Hematopoietic multipotent progenitor cell treated with erythropoietin and hydrocortisone succinate and interleukin-3 and kit ligand, for 4 days (in vitro differentiated cells): ENCODE measurements at regions not wholly inside any gene's neighbourhood (a gene's known extent, or its start where the extent isn't known, plus 50 kb on each side); places are given as distances from the start of the nearest gene placed in this dataset.

Experiments
- DNase-seq: peaks from one replicate; pipeline ENCODE4 v3.0.0-alpha.2; 2015

DNA sequence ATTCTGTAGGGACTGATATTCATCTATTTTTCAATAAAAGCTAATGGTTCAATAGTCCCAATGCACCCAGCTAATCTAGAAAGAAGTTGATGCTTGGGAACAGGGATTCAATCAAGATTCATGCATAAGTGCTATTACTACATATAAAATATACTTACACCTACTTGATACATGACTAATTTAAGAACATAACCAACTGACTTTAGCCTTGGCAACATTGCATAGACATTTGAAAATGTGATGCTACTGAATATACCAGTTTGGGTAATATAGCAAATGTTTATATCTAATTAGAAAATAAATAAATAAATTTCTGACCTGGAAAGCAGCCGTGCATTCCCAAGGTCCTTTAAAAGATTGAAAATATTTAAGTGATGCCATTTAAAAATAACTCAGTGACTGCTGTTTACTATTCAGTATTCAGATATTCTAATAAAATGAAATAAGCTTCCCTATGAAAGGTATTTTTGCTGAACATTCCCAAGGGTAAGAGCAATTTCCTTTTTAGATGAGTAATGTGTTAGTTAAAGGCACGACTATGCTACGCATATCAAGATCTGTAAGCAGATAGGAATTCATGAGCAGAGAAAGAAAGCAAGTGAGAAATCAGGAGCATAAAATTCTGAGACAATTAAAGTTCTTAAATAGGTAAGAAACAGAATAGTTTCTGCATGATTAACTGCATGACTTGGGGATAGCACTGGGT lies 160.6 kb upstream of the SYT1 start:
- DNase-seq: no peak

DNA sequence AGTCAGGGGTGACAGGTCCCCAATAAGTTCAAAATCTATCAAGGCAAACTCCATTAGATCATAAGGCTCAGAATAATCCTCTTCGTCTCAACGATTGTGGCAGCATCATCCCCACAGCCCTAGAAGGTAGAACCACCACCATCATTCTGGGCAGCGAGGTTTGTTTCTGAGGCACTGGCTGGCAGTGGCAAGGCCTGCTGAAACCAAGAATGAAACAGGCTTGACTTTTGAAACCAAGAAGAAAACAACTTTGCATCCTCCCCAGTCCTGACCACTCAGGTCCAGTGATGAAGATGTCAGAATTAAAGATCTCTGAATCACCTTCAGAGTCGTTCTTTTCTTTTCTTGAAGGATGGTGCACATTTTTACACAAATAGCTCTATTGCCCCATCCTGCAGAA lies 152.6 kb upstream of the SYT1 start:
- DNase-seq: no peak

DNA sequence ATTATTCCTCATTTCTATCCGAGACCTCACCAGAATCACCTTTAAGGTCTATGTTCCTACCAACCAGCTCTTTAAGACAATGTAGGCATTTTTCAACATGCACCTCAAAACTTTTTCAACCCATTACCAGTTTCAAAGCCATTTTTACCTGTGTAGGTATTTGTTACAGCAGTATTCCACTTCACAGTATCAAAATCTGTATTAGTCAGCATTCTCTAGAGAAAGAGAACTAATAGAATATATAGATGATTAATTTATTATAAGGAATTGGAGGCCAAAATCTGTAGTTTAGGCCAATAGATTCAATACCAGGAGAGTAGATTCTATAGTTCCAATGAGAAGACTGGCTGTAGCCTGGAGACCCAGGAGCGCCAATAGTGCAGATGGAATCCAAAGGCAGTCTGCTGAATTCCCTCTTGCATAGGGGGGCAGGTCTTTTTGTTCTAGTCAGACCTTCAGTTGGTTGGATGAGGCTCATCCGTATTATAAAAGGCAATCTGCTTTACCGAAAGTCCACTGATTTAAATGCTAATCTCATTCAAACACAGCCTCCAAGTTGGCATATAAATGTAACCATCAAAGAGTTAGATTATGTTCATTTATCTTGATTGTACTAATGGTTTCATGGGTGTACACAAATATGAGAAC lies 151.6 kb upstream of the SYT1 start:
- no peak for DNase-seq

DNA sequence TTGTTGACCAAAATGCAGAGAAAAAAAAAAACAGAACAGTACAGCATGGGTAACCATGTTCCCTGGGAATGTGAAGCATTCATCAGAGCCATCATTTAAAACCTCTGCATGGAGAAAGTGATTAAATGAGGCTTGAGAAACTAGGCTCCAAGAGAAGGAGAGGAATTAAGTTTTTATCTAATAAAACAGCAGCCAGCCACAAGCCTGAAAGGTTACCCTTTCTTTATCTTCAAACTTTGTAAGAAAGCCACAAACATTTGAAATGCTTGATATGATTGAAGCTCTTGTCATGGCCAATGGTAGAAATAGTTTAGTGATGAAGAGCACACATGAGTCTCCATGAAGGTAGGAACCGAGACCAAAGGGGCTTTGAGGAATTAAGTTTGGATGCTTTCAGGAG lies 144.9 kb upstream of the SYT1 start:
- peak; percentile 1 for DNase-seq

DNA sequence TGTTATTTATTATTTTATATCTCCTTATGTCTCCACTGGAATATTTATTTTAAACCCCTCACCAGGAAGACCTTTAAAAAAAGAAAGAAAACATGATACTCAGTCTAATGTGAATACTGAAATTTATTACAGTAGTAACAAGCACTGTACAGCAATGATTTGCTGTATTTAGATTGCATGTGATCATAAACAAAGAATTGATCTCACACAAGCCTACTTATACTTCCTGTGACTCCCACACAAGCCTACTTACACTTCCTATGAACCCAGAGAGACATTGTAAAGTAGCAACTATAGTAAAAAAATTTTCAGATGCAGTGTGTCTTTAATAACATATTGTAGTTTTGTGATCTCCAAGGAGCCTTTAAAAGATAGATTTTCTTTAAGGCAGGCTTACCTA lies 142.7 kb upstream of the SYT1 start:
- no peak for DNase-seq

DNA sequence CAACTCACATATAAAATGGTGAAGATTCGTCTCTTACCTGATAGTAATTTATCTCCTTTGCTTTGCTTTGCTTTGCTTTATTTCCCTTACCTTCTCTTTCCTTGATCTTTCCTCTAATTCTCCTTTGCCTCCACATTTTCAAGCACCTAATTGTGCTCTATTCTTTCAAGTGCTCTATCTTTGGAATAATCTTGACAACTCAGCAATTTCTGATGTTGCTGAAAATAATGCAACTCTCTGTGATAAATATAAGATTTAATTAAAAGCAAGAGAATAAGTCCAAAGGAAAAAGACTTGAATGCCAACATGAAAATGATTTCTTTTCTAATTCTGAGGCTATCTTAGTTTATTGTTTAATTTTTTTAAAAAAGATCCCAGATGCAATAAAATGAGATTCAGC lies 139.5 kb upstream of the SYT1 start:
- DNase-seq: no peak

DNA sequence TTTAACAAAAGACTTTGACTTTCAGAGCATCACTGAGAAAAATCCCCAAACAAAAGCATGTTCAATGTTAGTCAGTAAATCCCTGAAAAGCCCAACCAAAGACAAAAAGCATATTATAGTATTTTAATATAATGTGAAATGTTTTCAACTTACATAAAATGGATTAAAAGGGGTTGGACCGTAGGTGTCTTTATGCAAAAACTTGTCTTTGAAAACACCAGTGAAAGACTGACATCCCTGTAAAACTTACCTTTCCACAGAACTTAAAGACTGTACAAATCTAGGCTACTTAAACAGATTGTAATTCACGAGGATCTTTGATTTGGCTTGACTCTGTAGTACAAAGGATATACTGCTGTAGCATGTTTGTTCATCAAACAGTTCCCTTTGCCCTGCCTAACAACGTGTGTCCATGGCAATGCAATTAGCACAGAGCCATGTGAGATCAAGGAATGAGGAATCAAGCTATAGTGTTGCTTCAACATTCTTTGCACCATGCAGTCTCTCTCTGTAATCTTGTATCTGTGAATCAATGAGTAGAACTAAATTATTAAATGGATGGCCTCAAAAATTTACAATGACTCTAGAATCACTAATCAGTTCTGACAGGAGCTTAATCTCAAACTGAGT lies 138.5 kb upstream of the SYT1 start:
- no peak for DNase-seq

- DNase-seq: no peak
Observed at GRCh38 chr12:78726854-78727253, 137.7 kb upstream of the SYT1 start.

GRCh38 chr12:78732481-78732880 lies 132.1 kb upstream of the SYT1 start:
- DNase-seq: no peak

DNA sequence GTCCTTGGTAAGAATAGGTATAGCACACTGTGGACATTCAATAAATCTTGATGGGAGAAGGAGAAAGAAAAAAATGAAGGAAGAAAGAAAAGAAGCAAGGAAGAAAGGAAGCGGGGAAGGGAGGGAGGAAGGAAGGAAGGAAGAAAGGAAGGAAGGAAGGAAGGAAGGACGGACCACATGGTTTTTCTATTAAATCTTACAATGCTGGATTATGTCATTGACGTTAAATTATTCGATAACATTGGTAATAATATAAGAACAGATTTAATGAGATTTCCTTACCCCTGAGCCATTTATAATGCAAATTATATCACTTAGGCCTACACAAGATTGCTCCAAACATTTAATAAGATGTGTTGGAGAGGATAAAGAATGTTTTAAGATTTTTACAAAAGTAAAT lies 124.9 kb upstream of the SYT1 start:
- no peak for DNase-seq

DNA sequence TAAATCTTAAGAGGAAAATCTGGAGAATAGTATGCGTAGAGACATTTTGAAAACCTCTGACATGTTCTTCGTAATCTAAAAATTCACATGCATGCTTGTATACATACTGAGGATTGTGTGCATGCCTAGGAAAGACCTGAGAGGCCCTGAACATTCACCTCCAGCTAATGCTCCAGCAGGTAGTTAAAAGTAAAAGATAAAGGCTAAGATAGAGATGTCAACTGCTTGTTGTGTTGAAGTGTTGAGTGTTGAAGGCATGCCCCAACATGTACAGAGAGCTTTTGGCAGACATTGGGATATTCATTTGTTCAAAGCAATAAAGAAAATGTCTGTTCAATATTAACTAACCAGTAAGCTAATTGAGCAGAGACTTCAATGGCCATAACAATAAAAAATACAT lies 118.6 kb upstream of the SYT1 start:
- no peak for DNase-seq

- no peak for DNase-seq
Observed at GRCh38 chr12:78753058-78753457, 111.5 kb upstream of the SYT1 start.

DNA sequence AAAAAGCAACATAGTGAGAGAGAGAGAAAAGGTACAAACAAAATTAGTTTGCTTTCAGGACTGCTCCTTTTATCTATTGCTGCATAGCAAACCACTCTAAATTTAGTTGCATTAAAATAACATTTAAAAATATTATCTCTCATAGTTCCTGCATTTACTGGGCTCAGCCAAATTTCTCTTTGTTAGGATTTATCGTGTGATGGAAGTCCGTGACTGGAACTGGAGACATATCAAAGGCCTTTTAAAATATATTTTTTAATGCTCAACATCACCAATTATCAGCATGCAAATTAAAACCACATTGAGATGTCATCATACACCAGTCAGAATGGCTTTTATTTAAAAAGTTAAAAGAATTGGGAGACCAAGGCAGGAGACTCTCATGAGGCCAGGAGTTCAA lies 107.6 kb upstream of the SYT1 start:
- DNase-seq: no peak

DNA sequence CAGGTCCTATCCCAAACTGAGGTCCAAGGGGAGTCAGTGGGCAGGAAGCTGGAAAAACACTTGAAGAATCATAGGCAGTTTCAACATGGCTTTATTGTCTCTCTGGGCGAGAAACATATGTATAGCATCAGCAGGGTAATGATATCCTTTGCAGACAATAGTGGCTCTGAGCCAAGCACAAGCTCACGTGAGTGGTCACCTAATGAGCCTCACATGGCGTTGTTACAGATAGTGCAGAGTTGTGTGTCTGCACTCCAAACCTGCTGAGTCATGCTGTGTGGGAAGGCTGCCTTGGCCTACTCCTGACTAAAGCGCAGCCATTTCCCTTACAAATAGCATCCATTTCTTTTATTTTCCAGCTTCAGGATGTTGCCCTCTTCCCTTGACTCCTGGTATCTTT lies 105.2 kb upstream of the SYT1 start:
- peak; percentile 11 for DNase-seq

GRCh38 chr12:78760906-78761305 lies 103.7 kb upstream of the SYT1 start:
- no peak for DNase-seq

GRCh38 chr12:78764913-78765312 lies 99.7 kb upstream of the SYT1 start:
- DNase-seq: no peak

DNA sequence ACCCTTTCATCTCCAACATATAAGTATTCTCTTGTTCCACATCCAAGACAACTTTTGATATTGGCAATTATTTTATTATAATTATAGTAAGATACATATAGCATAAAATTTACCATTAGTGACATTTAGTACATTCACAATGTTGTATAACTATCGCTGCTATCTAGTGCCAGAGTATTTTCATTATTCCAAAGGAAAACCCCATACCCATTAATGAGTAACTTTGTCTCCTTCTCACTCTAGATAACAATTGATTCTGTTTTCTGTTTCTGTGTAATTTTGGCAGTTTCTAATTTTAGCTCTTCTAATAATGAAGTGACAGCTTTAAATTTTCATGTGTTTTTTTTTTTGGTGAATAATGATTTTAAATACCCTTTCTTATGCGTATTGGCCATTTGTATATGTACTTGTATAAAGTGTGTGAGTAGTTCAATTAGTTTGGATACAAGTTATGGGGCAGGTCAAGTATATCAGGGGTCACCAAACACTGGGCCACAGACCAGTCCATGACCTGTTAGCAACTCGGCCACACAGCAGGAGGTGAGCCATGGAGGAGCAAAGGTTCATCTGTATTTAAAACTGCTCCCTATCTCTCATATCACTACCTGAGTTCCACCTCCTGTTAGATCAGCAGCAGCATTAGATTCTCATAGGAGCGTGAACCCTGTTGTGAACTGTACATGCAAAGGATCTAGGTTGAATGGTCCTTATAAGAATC lies 97.2 kb upstream of the SYT1 start:
- no peak for DNase-seq

GRCh38 chr12:78778339-78778738 lies 86.2 kb upstream of the SYT1 start:
- no peak for DNase-seq

DNA sequence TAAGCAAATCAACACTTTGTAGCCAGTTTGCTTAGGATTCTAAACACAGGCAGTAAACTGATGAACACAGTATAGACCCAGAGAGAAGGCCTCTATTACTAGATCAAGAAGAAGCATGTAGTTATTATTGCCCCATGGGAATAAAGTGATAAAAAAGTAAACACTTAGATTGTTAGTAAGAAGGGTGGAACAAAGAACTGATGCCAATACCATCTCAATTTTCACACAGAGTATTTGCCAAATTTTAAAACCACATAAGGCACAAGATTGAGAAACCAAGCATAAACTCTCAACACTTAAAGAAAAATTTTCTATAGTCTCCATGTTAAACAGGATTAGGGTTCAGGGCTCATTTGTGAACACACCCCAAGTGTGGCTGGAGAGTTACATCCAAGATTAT lies 77.0 kb upstream of the SYT1 start:
- DNase-seq: no peak

DNA sequence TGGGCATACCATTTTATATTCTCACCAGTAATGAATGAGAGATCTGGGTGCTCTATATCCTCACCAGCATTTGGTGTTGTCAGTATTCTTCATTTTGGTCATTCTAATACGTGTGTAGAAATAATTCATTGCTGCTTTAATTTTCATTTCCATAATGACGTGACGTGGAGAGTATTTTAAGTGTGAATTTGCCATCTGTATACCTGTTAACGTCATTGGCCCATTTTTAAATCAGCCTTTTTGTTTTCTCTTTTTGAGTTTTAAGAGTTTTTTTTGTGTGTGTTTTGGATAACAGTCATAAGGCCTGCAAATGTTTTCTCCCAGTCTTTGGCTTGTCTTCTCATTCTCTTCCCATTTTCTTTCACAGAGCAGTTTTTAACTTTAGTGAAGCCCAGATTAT lies 74.4 kb upstream of the SYT1 start:
- DNase-seq: no peak

- DNase-seq: no peak
Observed at GRCh38 chr12:78792052-78792698, 72.4 kb upstream of the SYT1 start.

GRCh38 chr12:78793491-78793890 lies 71.1 kb upstream of the SYT1 start:
- DNase-seq: no peak

GRCh38 chr12:78793982-78794381 lies 70.6 kb upstream of the SYT1 start:
- no peak for DNase-seq
